Nephron progenitor cell (in vitro differentiated cells): ENCODE measurements at regions not wholly inside any gene's neighbourhood (a gene's known extent, or its start where the extent isn't known, plus 50 kb on each side); places are given as distances from the start of the nearest gene placed in this dataset.

Source experiments
- DNase-seq: peaks from one replicate; pipeline ENCODE4 v3.0.0; 2021
- H3K27ac Mint-ChIP-seq: 2 replicates; pipeline ENCODE4 v1.8.0; 2021; ENCODE audit warnings: mild to moderate bottlenecking, moderate library complexity, mixed read lengths
- H3K27me3 Mint-ChIP-seq: 2 replicates; pipeline ENCODE4 v1.8.0; 2021; ENCODE audit warnings: mild to moderate bottlenecking, low read depth, mixed read lengths; ENCODE audit not compliant: poor library complexity
- H3K36me3 Mint-ChIP-seq: 2 replicates; pipeline ENCODE4 v1.8.0; 2021; ENCODE audit warnings: low read depth, mixed read lengths
- H3K4me1 Mint-ChIP-seq: 2 replicates; pipeline ENCODE4 v1.8.0; 2021; ENCODE audit warnings: mixed read lengths
- H3K4me3 Mint-ChIP-seq: 2 replicates; pipeline ENCODE4 v1.8.0; 2021; ENCODE audit warnings: mild to moderate bottlenecking, moderate library complexity, mixed read lengths
- H3K9me3 Mint-ChIP-seq: 2 replicates; pipeline ENCODE4 v1.8.0; 2021; ENCODE audit warnings: mild to moderate bottlenecking, moderate library complexity, mixed read lengths
- CTCF ChIP-seq: fragments of 200-600 bp; sonication (generic); IDR thresholded peaks from 2 replicates; pipeline ENCODE4 v1.5.0; 2021; ENCODE audit warnings: antibody characterized with exemption

- H3K4me1 Mint-ChIP-seq: peaks cover 4% of the 10 kb centered on the region
- H3K9me3 Mint-ChIP-seq: peaks cover 4% of the 10 kb centered on the region
- peaks cover 7% of the 10 kb centered on the region for H3K27me3 Mint-ChIP-seq
- H3K36me3 Mint-ChIP-seq: no peaks in the 10 kb centered on the region
- no peak overlapping the region for H3K27ac Mint-ChIP-seq
- no peak for TF ChIP-seq CTCF
- H3K4me3 Mint-ChIP-seq: no peak overlapping the region
- no peak for DNase-seq
Measured at GRCh38 chr22:48477031-48477721, 1350.5 kb downstream of the BRD1 start.

- no peak overlapping the region for H3K27ac Mint-ChIP-seq
Measured at GRCh38 chr22:48476577-48476976, 1351.1 kb downstream of the BRD1 start.

GRCh38 chr22:48475661-48476345, 1351.9 kb downstream of the BRD1 start:
- no peak for TF ChIP-seq CTCF
- Mint-ChIP-seq H3K9me3 (peaks cover 8% of the 10 kb centered on the region), H3K4me1 (peaks cover 4% of the 10 kb centered on the region), H3K4me3 (no peak overlapping the region), H3K27me3 (peaks cover 10% of the 10 kb centered on the region), H3K36me3 (no peaks in the 10 kb centered on the region), H3K27ac (no peak overlapping the region)
- no peak for DNase-seq

More at GRCh38 chr22:48476577-48476976, 1351.1 kb downstream of the BRD1 start:
- H3K27me3 Mint-ChIP-seq: peaks cover 7% of the 10 kb centered on the region
- DNase-seq: no peak
- H3K4me3 Mint-ChIP-seq: no peak overlapping the region
- H3K9me3 Mint-ChIP-seq: peaks cover 8% of the 10 kb centered on the region
- H3K4me1 Mint-ChIP-seq: peaks cover 4% of the 10 kb centered on the region
- no peaks in the 10 kb centered on the region for H3K36me3 Mint-ChIP-seq
- TF ChIP-seq CTCF: no peak

- Mint-ChIP-seq H3K4me3 (no peak overlapping the region), H3K36me3 (no peaks in the 10 kb centered on the region), H3K27me3 (peaks cover 10% of the 10 kb centered on the region), H3K4me1 (peaks cover 4% of the 10 kb centered on the region), H3K27ac (no peak overlapping the region), H3K9me3 (peaks cover 8% of the 10 kb centered on the region)
- no peak for TF ChIP-seq CTCF
- DNase-seq: no peak
Measured at GRCh38 chr22:48474881-48475280, 1352.8 kb downstream of the BRD1 start.

- Mint-ChIP-seq H3K4me3 (no peak overlapping the region), H3K27ac (no peak overlapping the region), H3K27me3 (peaks cover 10% of the 10 kb centered on the region), H3K4me1 (peaks cover 3% of the 10 kb centered on the region), H3K36me3 (no peaks in the 10 kb centered on the region), H3K9me3 (peaks cover 8% of the 10 kb centered on the region)
- no peak for TF ChIP-seq CTCF
- DNase-seq: no peak
Measured at GRCh38 chr22:48473202-48473601, 1354.5 kb downstream of the BRD1 start.

GRCh38 chr22:48464246-48464645, 1363.4 kb downstream of the BRD1 start:
- H3K36me3 Mint-ChIP-seq: no peaks in the 10 kb centered on the region
- H3K27ac Mint-ChIP-seq: no peak overlapping the region
- DNase-seq: no peak
- no peaks in the 10 kb centered on the region for H3K4me1 Mint-ChIP-seq
- no peaks in the 10 kb centered on the region for H3K9me3 Mint-ChIP-seq
- peaks cover 6% of the 10 kb centered on the region for H3K27me3 Mint-ChIP-seq
- H3K4me3 Mint-ChIP-seq: no peak overlapping the region
- no peak for TF ChIP-seq CTCF
